GM12874 (cell line): ENCODE measurements at regions not wholly inside any gene's neighbourhood (a gene's known extent, or its start where the extent isn't known, plus 50 kb on each side); places are given as distances from the start of the nearest gene placed in this dataset.

Experiments used
- TF ChIP-seq, protein P1 (sequence below): IDR thresholded peaks from 2 replicates; pipeline ENCODE4 v1.5.1; 2011; ENCODE audit warnings: low read depth, mild to moderate bottlenecking, control low read depth, low read length, moderate library complexity; ENCODE audit not compliant: insufficient read depth

DNA sequence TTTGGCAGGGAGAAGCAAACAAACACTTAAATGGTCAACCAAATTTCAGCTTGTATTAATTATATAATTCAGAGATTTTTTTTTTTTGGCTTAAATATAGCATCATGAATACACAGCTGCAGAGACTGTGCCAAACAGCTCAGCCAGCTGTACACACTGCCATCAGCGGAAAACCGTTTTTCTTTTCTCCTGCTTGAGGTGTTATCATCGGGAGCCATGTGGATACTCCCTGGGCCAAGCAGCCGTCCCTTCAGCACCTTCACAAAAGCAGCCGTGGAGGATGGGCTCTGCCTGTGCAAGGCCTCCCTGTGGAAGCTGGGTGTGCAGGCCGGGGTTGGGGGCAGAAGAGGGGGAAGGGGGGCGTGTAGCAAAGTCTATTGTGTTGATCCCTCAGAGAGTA, 85.0 kb downstream of the NUF2 start:
- TF ChIP-seq, protein P1, sequence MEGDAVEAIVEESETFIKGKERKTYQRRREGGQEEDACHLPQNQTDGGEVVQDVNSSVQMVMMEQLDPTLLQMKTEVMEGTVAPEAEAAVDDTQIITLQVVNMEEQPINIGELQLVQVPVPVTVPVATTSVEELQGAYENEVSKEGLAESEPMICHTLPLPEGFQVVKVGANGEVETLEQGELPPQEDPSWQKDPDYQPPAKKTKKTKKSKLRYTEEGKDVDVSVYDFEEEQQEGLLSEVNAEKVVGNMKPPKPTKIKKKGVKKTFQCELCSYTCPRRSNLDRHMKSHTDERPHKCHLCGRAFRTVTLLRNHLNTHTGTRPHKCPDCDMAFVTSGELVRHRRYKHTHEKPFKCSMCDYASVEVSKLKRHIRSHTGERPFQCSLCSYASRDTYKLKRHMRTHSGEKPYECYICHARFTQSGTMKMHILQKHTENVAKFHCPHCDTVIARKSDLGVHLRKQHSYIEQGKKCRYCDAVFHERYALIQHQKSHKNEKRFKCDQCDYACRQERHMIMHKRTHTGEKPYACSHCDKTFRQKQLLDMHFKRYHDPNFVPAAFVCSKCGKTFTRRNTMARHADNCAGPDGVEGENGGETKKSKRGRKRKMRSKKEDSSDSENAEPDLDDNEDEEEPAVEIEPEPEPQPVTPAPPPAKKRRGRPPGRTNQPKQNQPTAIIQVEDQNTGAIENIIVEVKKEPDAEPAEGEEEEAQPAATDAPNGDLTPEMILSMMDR: no peak

DNA sequence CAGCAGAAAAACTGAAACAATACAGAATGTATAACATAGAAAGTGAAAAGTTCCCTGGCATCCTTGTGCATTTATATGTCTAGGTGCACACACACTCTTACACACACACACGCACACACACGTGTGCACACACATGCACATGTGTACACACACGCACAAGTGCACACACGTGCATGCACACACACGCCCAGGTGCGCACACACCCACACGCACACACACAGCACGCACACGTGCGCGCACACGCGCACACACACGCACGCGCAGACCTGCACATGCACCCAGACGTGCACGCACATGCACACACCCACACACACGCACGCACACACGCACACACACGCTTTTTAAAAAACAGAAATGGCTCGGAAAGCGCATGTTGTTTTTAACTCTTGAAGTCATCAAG, 86.5 kb downstream of the NUF2 start:
- TF ChIP-seq, protein P1: no peak

DNA sequence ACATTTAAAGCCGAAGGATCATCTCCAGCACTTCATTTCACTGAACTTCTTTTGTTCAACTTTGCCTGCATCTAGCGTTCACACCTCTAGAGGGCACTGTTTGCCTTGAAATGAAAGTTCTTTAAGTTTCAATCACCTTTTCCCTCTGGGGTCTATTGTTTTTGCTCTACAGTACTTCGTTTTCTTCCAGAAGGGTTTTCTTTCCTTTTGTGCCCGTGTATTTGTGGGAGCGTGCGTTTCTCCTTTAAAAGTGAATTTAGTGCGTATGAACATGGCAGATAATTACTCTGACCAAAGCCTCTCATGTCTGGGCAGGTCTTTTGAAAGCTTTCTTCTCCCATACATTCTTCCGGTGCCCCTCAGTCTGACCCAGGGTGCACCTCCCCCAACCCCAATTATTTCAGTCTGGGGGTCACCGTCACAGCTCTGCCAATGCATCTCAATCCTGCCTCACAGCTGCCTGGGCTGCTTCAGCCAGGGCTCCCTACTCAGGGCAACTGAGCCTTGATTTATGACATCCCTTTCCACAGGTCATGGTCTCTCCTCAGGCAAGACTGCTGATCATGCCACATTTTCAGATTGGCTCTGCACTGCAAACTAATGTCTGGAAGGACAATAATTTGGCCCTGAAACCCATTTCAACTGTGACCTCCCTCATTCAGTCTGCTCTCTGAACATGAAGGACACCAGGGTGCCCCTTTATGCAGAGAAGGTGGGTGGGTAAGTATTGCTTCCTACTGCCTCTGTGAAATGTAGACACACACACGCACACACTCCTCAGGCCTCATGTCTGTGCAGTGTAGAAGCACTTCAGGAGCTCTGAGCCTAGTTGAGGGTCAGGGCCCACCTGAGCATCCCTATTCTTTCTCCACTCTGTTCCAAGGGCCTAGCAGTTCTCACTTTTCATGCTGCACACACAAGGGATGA, 88.6 kb downstream of the NUF2 start:
- TF ChIP-seq, protein P1: peak; percentile 66

DNA sequence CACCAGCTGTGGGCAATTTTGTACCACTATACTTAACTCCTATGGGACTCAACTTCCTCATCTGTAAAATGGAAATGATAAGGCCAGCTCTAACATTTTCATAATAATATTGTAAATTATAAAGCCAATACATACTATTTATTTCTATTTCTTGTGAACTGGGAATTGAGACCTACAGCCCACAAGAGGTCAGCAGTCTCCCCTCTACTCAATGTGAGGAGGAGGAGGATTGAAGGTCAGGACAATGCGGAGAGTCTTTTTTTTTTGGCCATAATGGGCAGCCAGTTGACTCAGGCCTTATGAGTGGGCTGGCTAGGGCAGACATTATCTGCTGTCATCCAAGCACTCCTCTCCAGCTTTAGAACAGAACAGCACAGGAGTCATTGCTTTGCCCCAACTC, 90.5 kb downstream of the NUF2 start:
- TF ChIP-seq, protein P1: no peak

- TF ChIP-seq, protein P1: no peak
Observed at GRCh38 chr1:163414778-163415177, 93.0 kb downstream of the NUF2 start.

GRCh38 chr1:163421701-163422100, 99.9 kb downstream of the NUF2 start:
- TF ChIP-seq, protein P1: no peak

- TF ChIP-seq, protein P1: no peak
Observed at GRCh38 chr1:163422738-163423404, 101.1 kb downstream of the NUF2 start.
